ENCODE measurements at regions not wholly inside any gene's neighbourhood (a gene's known extent, or its start where the extent isn't known, plus 50 kb on each side); places are given as distances from the start of the nearest gene placed in this dataset.
A peak's percentile ranks its signal among the peaks of the same experiment; 100 is the strongest.

DNA sequence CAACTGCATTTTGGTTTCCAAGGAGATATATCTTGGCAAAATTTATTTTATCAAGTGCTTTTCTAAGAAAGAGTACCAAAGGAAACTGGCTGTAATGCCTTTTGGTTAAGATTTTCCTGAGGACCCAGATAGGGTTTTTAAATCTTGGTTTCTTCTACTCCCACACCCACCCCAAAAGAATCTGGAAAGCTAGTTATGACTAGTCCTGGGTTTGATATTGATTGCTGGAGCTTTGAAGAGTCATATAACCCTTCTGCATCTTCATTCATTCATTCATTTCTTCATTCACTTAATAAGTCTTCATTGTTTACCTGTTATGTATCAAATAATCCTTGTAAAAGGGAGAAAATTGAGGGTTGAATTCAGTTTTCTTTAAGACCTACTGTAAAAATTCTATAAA is 425.2 kb downstream of the PCNX1 start:
- Histone ChIP-seq H3K4me1 (ENCODE audit: control insufficient read depth in 2 of 3, insufficient read depth in 2 of 3, low read depth in 1 of 3, low read length in 3 of 3) (peaks cover 0 to 6% (median 0%) of the 10 kb centered on the region in 3 donors), H3K9ac (ENCODE audit: low read length in 3 of 3) (no peak overlapping the region), H3K9me3 (ENCODE audit: control insufficient read depth in 2 of 3, insufficient read depth in 1 of 3, low read length in 3 of 3) (no peaks in the 10 kb centered on the region), H3K4me3 (ENCODE audit: low read length in 3 of 3) (no peak overlapping the region), H3K27me3 (ENCODE audit: control insufficient read depth, insufficient read depth, low read length) (no peaks in the 10 kb centered on the region), H3K27ac (ENCODE audit: low read depth in 2 of 2, low read length in 2 of 2) (no peak overlapping the region), H3K36me3 (ENCODE audit: control insufficient read depth in 2 of 3, insufficient read depth in 3 of 3, low read length in 3 of 3) (no peaks in the 10 kb centered on the region)
- intact Hi-C loops (cut with DNase I): no loop called here
- FAIRE-seq (no peak), DNase-seq (no peak)
- TF ChIP-seq CTCF (IDR thresholded peaks at IDR 0.05; ENCODE audit: borderline replicate concordance, extremely low read depth, insufficient read depth): no peak

- H3K27ac ChIP-seq (ENCODE audit: low read depth in 2 of 2, low read length in 2 of 2): no peak overlapping the region
- intact Hi-C loops (cut with DNase I): no loop called here
These were observed 426.4 kb downstream of the PCNX1 start for GRCh38 chr14:71333705-71334104.

GRCh38 chr14:71336489-71337192 is 429.4 kb downstream of the PCNX1 start:
- no peak for DNase-seq
- Histone ChIP-seq H3K27ac (ENCODE audit: low read depth in 2 of 2, low read length in 2 of 2) (peak overlapping the region; percentile 54 to 66), H3K9ac (ENCODE audit: low read length in 3 of 3) (no peak overlapping the region), H3K27me3 (ENCODE audit: control insufficient read depth, insufficient read depth, low read length) (no peaks in the 10 kb centered on the region), H3K4me3 (ENCODE audit: low read length in 3 of 3) (peak overlapping the region in 1 of 3 donors; percentile 20), H3K9me3 (ENCODE audit: control insufficient read depth in 2 of 3, insufficient read depth in 1 of 3, low read length in 3 of 3) (no peaks in the 10 kb centered on the region), H3K4me1 (ENCODE audit: control insufficient read depth in 2 of 3, insufficient read depth in 2 of 3, low read depth in 1 of 3, low read length in 3 of 3) (peaks cover 0 to 12% (median 0%) of the 10 kb centered on the region in 3 donors), H3K36me3 (ENCODE audit: control insufficient read depth in 2 of 3, insufficient read depth in 3 of 3, low read length in 3 of 3) (no peaks in the 10 kb centered on the region)
- TF ChIP-seq CTCF (IDR thresholded peaks at IDR 0.05; ENCODE audit: borderline replicate concordance, extremely low read depth, insufficient read depth): no peak
- intact Hi-C loops (cut with DNase I): no loop called here
- FAIRE-seq: no peak

More at GRCh38 chr14:71333705-71334104, 426.4 kb downstream of the PCNX1 start:
- DNase-seq (no peak), FAIRE-seq (no peak)
- no peak for TF ChIP-seq CTCF (IDR thresholded peaks at IDR 0.05; ENCODE audit: borderline replicate concordance, extremely low read depth, insufficient read depth)
- H3K4me3 ChIP-seq (ENCODE audit: low read length in 3 of 3): no peak overlapping the region
- peaks cover 0 to 6% (median 0%) of the 10 kb centered on the region in 3 donors for H3K4me1 ChIP-seq (ENCODE audit: control insufficient read depth in 2 of 3, insufficient read depth in 2 of 3, low read depth in 1 of 3, low read length in 3 of 3)
- no peak overlapping the region for H3K9ac ChIP-seq (ENCODE audit: low read length in 3 of 3)
- H3K36me3 ChIP-seq (ENCODE audit: control insufficient read depth in 2 of 3, insufficient read depth in 3 of 3, low read length in 3 of 3): no peaks in the 10 kb centered on the region
- no peaks in the 10 kb centered on the region for H3K9me3 ChIP-seq (ENCODE audit: control insufficient read depth in 2 of 3, insufficient read depth in 1 of 3, low read length in 3 of 3)
- no peaks in the 10 kb centered on the region for H3K27me3 ChIP-seq (ENCODE audit: control insufficient read depth, insufficient read depth, low read length)

Measured in kidney (tissue), 13 donors.